Left lobe of liver (tissue), 2 donors: ENCODE measurements at regions not wholly inside any gene's neighbourhood (a gene's known extent, or its start where the extent isn't known, plus 50 kb on each side); places are given as distances from the start of the nearest gene placed in this dataset.

Experiments used
- ATAC-seq: fragments of 200-7000 bp; cut with Tn5 transposase; one replicate; pipeline ENCODE4 v1.9.1; 2020; ENCODE audit warnings: mild to moderate bottlenecking, moderate library complexity
- DNase-seq: peaks from one replicate; pipeline ENCODE4 v3.0.0-alpha.2; 2020; ENCODE audit warnings: low spot score
- donor health status: DM: no; HTN: no; CAD: no; lungs with moderate emphysema.
- donor health status: DM: no; HTN: yes; CAD: no.

GRCh38 chr11:110891411-110891810 is 179.2 kb upstream of the ARHGAP20 start:
- ATAC-seq (no peak), DNase-seq (no peak)

- DNase-seq (no peak), ATAC-seq (no peak)
Observed at GRCh38 chr11:110890995-110891394, 178.8 kb upstream of the ARHGAP20 start.

- DNase-seq (no peak), ATAC-seq (no peak)
Observed at GRCh38 chr11:110886288-110886970, 174.2 kb upstream of the ARHGAP20 start.

- DNase-seq (no peak), ATAC-seq (no peak)
Observed at GRCh38 chr11:110883256-110883655, 171.0 kb upstream of the ARHGAP20 start.

GRCh38 chr11:110878513-110878912 is 166.3 kb upstream of the ARHGAP20 start:
- DNase-seq (no peak), ATAC-seq (no peak)

GRCh38 chr11:110874437-110875030 is 162.3 kb upstream of the ARHGAP20 start:
- DNase-seq (no peak), ATAC-seq (no peak)

- ATAC-seq (no peak), DNase-seq (no peak)
Observed at GRCh38 chr11:110873975-110874374, 161.7 kb upstream of the ARHGAP20 start.

GRCh38 chr11:110870816-110871522 is 158.7 kb upstream of the ARHGAP20 start:
- DNase-seq, result no peak
- ATAC-seq, result no peak

- DNase-seq (no peak), ATAC-seq (no peak)
Observed at GRCh38 chr11:110867951-110868350, 155.7 kb upstream of the ARHGAP20 start.

- ATAC-seq (no peak), DNase-seq (no peak)
Observed at GRCh38 chr11:110866081-110866480, 153.8 kb upstream of the ARHGAP20 start.

GRCh38 chr11:110862407-110862806 is 150.2 kb upstream of the ARHGAP20 start:
- ATAC-seq, result no peak
- no peak for DNase-seq

- no peak for DNase-seq
Observed at GRCh38 chr11:110860461-110860860, 148.2 kb upstream of the ARHGAP20 start.

GRCh38 chr11:110859998-110860397 is 147.8 kb upstream of the ARHGAP20 start:
- no peak for ATAC-seq
- no peak for DNase-seq

More at GRCh38 chr11:110860461-110860860, 148.2 kb upstream of the ARHGAP20 start:
- no peak for ATAC-seq

GRCh38 chr11:110859240-110859840 is 147.1 kb upstream of the ARHGAP20 start:
- no peak for DNase-seq
- ATAC-seq, result no peak

- no peak for ATAC-seq
- DNase-seq, result no peak
Observed at GRCh38 chr11:110858547-110858921, 146.3 kb upstream of the ARHGAP20 start.

GRCh38 chr11:110857892-110858546 is 145.8 kb upstream of the ARHGAP20 start:
- DNase-seq (no peak), ATAC-seq (peak; percentile 19)

GRCh38 chr11:110856996-110857812 is 145.0 kb upstream of the ARHGAP20 start:
- ATAC-seq, result no peak
- no peak for DNase-seq

- DNase-seq, result no peak
Observed at GRCh38 chr11:110856340-110856739, 144.1 kb upstream of the ARHGAP20 start.

GRCh38 chr11:110855191-110855590 is 143.0 kb upstream of the ARHGAP20 start:
- ATAC-seq (no peak), DNase-seq (no peak)

More at GRCh38 chr11:110856340-110856739, 144.1 kb upstream of the ARHGAP20 start:
- ATAC-seq, result no peak

- DNase-seq (no peak), ATAC-seq (no peak)
Observed at GRCh38 chr11:110852921-110853490, 140.8 kb upstream of the ARHGAP20 start.
